H9 (cell line): ENCODE measurements at regions not wholly inside any gene's neighbourhood (a gene's known extent, or its start where the extent isn't known, plus 50 kb on each side); places are given as distances from the start of the nearest gene placed in this dataset.

Source experiments
- DNase-seq: peaks from one replicate; pipeline ENCODE4 v3.0.0-alpha.2; 2017
- H2AFZ ChIP-seq: one replicate; pipeline ENCODE4 v1.6.1; 2013; ENCODE audit warnings: mild to moderate bottlenecking, low read length, control low read depth, moderate library complexity
- H2AK5ac ChIP-seq: 2 replicates; pipeline ENCODE4 v1.6.1; 2013; ENCODE audit warnings: low read length, control low read depth, mixed read lengths; ENCODE audit not compliant: insufficient read length
- H2BK120ac ChIP-seq: one replicate; pipeline ENCODE4 v1.6.1; 2013; ENCODE audit warnings: low read depth, mild to moderate bottlenecking, low read length, control low read depth, inconsistent platforms; ENCODE audit not compliant: poor library complexity, severe bottlenecking
- H2BK12ac ChIP-seq: 2 replicates; pipeline ENCODE4 v1.6.1; 2013; ENCODE audit warnings: low read length, control low read depth, mixed read lengths, low read depth; ENCODE audit not compliant: insufficient read length
- H2BK15ac ChIP-seq: 2 replicates; pipeline ENCODE4 v1.6.1; 2013; ENCODE audit warnings: low read depth, low read length, control low read depth
- H2BK20ac ChIP-seq: one replicate; pipeline ENCODE4 v1.6.1; 2013; ENCODE audit warnings: low read depth, mild to moderate bottlenecking, low read length, control low read depth, inconsistent platforms; ENCODE audit not compliant: poor library complexity, severe bottlenecking
- H2BK5ac ChIP-seq: 2 replicates; pipeline ENCODE4 v1.6.1; 2013; ENCODE audit warnings: low read length, control low read depth, mixed read lengths; ENCODE audit not compliant: insufficient read length
- H3K14ac ChIP-seq: 2 replicates; pipeline ENCODE4 v1.6.1; 2013; ENCODE audit warnings: low read length, control low read depth; ENCODE audit not compliant: insufficient read depth
- H3K18ac ChIP-seq: 2 replicates; pipeline ENCODE4 v1.6.1; 2013; ENCODE audit warnings: low read depth, mild to moderate bottlenecking, mixed read lengths, low read length, control low read depth; ENCODE audit not compliant: insufficient read length
- H3K23ac ChIP-seq: 2 replicates; pipeline ENCODE4 v1.6.1; 2013; ENCODE audit warnings: low read length, control low read depth, mixed read lengths, low read depth; ENCODE audit not compliant: insufficient read length
- H3K23me2 ChIP-seq: 2 replicates; pipeline ENCODE4 v1.6.1; 2013; ENCODE audit warnings: low read depth, mild to moderate bottlenecking, mixed read lengths, low read length, control low read depth; ENCODE audit not compliant: insufficient read length, poor library complexity, severe bottlenecking
- H3K27ac ChIP-seq: 2 replicates; pipeline ENCODE4 v1.5.1; 2013; ENCODE audit warnings: low read length, control low read depth, mixed read lengths, low read depth; ENCODE audit not compliant: insufficient read length
- H3K27me3 ChIP-seq: 2 replicates; pipeline ENCODE4 v1.6.1; 2013; ENCODE audit warnings: low read length, control low read depth, inconsistent platforms; ENCODE audit not compliant: insufficient read depth
- H3K4ac ChIP-seq: 2 replicates; pipeline ENCODE4 v1.6.1; 2013; ENCODE audit warnings: low read depth, mild to moderate bottlenecking, control low read depth, inconsistent platforms, low read length, moderate library complexity
- H3K4me1 ChIP-seq: 2 replicates; pipeline ENCODE4 v1.6.1; 2013; ENCODE audit warnings: low read length, control low read depth, inconsistent platforms; ENCODE audit not compliant: insufficient read depth
- H3K4me2 ChIP-seq: 2 replicates; pipeline ENCODE4 v1.6.1; 2013; ENCODE audit warnings: low read length, control low read depth, mixed read lengths; ENCODE audit not compliant: insufficient read length, insufficient read depth
- H3K56ac ChIP-seq: 2 replicates; pipeline ENCODE4 v1.6.1; 2013; ENCODE audit warnings: low read depth, mild to moderate bottlenecking, mixed read lengths, low read length, control low read depth; ENCODE audit not compliant: insufficient read length
- H3K79me1 ChIP-seq: 2 replicates; pipeline ENCODE4 v1.6.1; 2013; ENCODE audit warnings: low read depth, mild to moderate bottlenecking, moderate library complexity, low read length, control low read depth, inconsistent platforms; ENCODE audit not compliant: insufficient read depth, poor library complexity, severe bottlenecking
- H3K79me2 ChIP-seq: 2 replicates; pipeline ENCODE4 v1.6.1; 2013; ENCODE audit warnings: low read length, control low read depth, inconsistent platforms; ENCODE audit not compliant: insufficient read depth
- H3K9ac ChIP-seq: 2 replicates; pipeline ENCODE4 v1.6.1; 2013; ENCODE audit warnings: low read length, control low read depth, mixed read lengths; ENCODE audit not compliant: insufficient read length; ENCODE audit errors: extremely low read depth
- H3K9me3 ChIP-seq: one replicate; pipeline ENCODE4 v1.6.1; 2013; ENCODE audit warnings: low read depth, low read length, inconsistent platforms; ENCODE audit not compliant: control insufficient read depth
- H3T11ph ChIP-seq: one replicate; pipeline ENCODE4 v1.6.1; 2013; ENCODE audit warnings: mild to moderate bottlenecking, low read length, control low read depth, inconsistent platforms
- H4K20me1 ChIP-seq: one replicate; pipeline ENCODE4 v1.6.1; 2013; ENCODE audit not compliant: control insufficient read depth, insufficient read length, insufficient read depth
- H4K5ac ChIP-seq: 2 replicates; pipeline ENCODE4 v1.6.1; 2013; ENCODE audit warnings: low read depth, mild to moderate bottlenecking, mixed read lengths, low read length, control low read depth; ENCODE audit not compliant: insufficient read length
- H4K8ac ChIP-seq: replicated peaks from 2 replicates; pipeline ENCODE4 v1.6.1; 2013; ENCODE audit warnings: low read length, control low read depth, mixed read lengths, low read depth; ENCODE audit not compliant: insufficient read length
- H4K91ac ChIP-seq: 2 replicates; pipeline ENCODE4 v1.6.1; 2013; ENCODE audit warnings: low read depth, mild to moderate bottlenecking, moderate library complexity, mixed read lengths, low read length, control low read depth; ENCODE audit not compliant: insufficient read length
- H3K27ac Mint-ChIP-seq, 3 experiments: 2 replicates in 2 of 3; 3 replicates in 1 of 3; pipeline ENCODE4 v1.8.0; 2020 to 2021; ENCODE audit warnings: mixed read lengths in 3 of 3, mild to moderate bottlenecking in 1 of 3, moderate library complexity in 1 of 3
- H3K27me3 Mint-ChIP-seq: 2 replicates; pipeline ENCODE4 v1.8.0; 2021; ENCODE audit warnings: low read depth, mild to moderate bottlenecking, moderate library complexity, mixed read lengths
- H3K36me3 Mint-ChIP-seq, 3 experiments: 2 replicates in 2 of 3; 3 replicates in 1 of 3; pipeline ENCODE4 v1.8.0; 2020 to 2021; ENCODE audit warnings: low read depth in 3 of 3, mixed read lengths in 3 of 3; ENCODE audit not compliant: insufficient read depth in 1 of 3
- H3K4me1 Mint-ChIP-seq, 2 experiments: 2 replicates each; pipeline ENCODE4 v1.8.0; 2020; ENCODE audit warnings: mixed read lengths in 2 of 2
- H3K4me3 Mint-ChIP-seq, 2 experiments: 2 replicates in 1 of 2; 3 replicates in 1 of 2; pipeline ENCODE4 v1.8.0; 2020 to 2021; ENCODE audit warnings: mild to moderate bottlenecking in 2 of 2, mixed read lengths in 2 of 2, moderate library complexity in 1 of 2
- H3K9me3 Mint-ChIP-seq, 2 experiments: 2 replicates in 1 of 2; 3 replicates in 1 of 2; pipeline ENCODE4 v1.8.0; 2020; ENCODE audit warnings: mild to moderate bottlenecking in 2 of 2, mixed read lengths in 2 of 2, moderate library complexity in 1 of 2
- WGBS: extraction: QIAGEN DNeasy Blood & Tissue Kit; methylation state at CpG from one replicate; pipeline ENCODE4 v1.1.7; 2013; ENCODE audit warnings: missing lambda C conversion rate, low lambda C conversion rate, mixed read lengths; ENCODE audit not compliant: insufficient read length; ENCODE audit errors: extremely low coverage; 5-methylcytosine and 5-hydroxymethylcytosine counted together
- TF ChIP-seq, protein P1 (sequence below): fragments of 200-600 bp; sonication (generic); conservative IDR thresholded peaks from 3 replicates; pipeline ENCODE4 v1.8.0; 2021; ENCODE audit warnings: antibody characterized with exemption, mild to moderate bottlenecking

DNA sequence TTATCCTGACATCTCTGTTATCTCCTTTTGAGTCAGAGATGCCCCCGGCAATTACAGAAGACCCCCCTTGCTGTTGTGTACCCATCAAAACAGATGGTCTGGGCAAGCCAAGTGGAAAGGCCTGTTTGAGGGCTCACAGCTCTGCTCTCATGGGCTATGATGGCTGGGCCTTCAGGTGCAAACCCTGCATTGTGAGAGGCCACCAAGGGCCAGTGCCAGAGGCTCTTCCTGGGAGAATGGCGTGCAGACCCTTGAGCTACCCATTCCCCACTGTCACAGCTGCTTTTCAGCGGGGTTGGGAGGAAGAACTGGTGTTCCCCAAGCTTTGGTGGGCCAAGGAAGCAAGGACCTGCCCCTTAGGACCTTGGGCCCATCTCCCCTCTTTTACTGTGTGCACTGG is 174.7 kb upstream of the PPP1R26 start:
- Histone ChIP-seq H2AK5ac (no peak overlapping the region), H3K14ac (no peak overlapping the region), H3K23me2 (no peaks in the 10 kb centered on the region), H3K9me3 (no peaks in the 10 kb centered on the region), H3K79me1 (no peaks in the 10 kb centered on the region), H3K18ac (no peak overlapping the region), H3K23ac (no peak overlapping the region), H2BK5ac (no peak overlapping the region), H3T11ph (no peak overlapping the region), H3K56ac (no peak overlapping the region), H4K91ac (no peak overlapping the region), H3K4me2 (no peak overlapping the region), H4K20me1 (no peaks in the 10 kb centered on the region), H3K9ac (no peak overlapping the region), H3K79me2 (no peaks in the 10 kb centered on the region), H3K27ac (no peak overlapping the region), H2AFZ (no peak overlapping the region), H2BK12ac (no peak overlapping the region), H2BK20ac (no peak overlapping the region), H4K5ac (no peak overlapping the region), H4K8ac (no peak overlapping the region), H3K4me1 (no peaks in the 10 kb centered on the region), H2BK15ac (no peak overlapping the region), H2BK120ac (no peak overlapping the region), H3K27me3 (no peaks in the 10 kb centered on the region), H3K4ac (no peak overlapping the region)
- Mint-ChIP-seq H3K27me3 (peaks cover 14% of the 10 kb centered on the region), H3K4me1 (peaks cover 8 to 24% of the 10 kb centered on the region in 2 experiments), H3K27ac (no peak overlapping the region), H3K36me3 (peaks cover 0 to 6% (median 0%) of the 10 kb centered on the region in 3 experiments; a peak in 3 of 7 replicates), H3K4me3 (no peak overlapping the region), H3K9me3 (peaks cover 6 to 8% of the 10 kb centered on the region in 2 experiments; a peak in 2 of 5 replicates)
- TF ChIP-seq, protein P1, sequence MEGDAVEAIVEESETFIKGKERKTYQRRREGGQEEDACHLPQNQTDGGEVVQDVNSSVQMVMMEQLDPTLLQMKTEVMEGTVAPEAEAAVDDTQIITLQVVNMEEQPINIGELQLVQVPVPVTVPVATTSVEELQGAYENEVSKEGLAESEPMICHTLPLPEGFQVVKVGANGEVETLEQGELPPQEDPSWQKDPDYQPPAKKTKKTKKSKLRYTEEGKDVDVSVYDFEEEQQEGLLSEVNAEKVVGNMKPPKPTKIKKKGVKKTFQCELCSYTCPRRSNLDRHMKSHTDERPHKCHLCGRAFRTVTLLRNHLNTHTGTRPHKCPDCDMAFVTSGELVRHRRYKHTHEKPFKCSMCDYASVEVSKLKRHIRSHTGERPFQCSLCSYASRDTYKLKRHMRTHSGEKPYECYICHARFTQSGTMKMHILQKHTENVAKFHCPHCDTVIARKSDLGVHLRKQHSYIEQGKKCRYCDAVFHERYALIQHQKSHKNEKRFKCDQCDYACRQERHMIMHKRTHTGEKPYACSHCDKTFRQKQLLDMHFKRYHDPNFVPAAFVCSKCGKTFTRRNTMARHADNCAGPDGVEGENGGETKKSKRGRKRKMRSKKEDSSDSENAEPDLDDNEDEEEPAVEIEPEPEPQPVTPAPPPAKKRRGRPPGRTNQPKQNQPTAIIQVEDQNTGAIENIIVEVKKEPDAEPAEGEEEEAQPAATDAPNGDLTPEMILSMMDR: no peak
- no CpG with 5 or more reads among the region's 3 CpGs for WGBS
- no peak for DNase-seq
